G401 (cell line): ENCODE measurements at regions not wholly inside any gene's neighbourhood (a gene's known extent, or its start where the extent isn't known, plus 50 kb on each side); places are given as distances from the start of the nearest gene placed in this dataset.
"Not testable (repeated sequence)": the region's sequence is repeated elsewhere in the genome, so short reads cannot be mapped to it uniquely, and the experiment has no call there.

Source experiments
- DNase-seq: peaks from one replicate; pipeline ENCODE4 v3.0.0-alpha.2; 2015; ENCODE audit warnings: low spot score
- in situ Hi-C: cut with HindIII; loops from 2 replicates; pipeline ENCODE4 v1.10.0; 2016; ENCODE audit warnings: low sequenced_read_pairs, mixed read lengths

DNA sequence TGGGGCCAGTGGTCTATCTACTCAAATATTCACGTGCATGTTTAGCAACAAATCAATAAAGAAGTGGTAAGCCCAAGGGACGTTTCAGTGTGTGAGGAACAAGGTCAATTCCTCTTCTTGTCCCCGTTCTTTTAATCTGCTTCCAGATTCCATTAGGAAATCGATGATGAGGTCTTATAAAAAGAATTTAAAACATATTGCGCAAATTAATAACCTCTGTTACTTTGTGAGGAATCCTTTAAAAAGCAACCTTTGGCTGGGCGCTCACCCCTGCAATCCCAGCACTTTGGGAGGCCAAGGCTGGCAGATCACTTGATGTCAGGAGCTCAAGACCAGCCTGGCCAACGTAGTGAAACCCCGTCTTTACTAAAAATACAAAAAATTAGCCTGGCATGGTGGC lies 113.0 kb upstream of the TMPRSS2 start:
- DNase-seq, result no peak
- in situ Hi-C loops, result no loop called here

DNA sequence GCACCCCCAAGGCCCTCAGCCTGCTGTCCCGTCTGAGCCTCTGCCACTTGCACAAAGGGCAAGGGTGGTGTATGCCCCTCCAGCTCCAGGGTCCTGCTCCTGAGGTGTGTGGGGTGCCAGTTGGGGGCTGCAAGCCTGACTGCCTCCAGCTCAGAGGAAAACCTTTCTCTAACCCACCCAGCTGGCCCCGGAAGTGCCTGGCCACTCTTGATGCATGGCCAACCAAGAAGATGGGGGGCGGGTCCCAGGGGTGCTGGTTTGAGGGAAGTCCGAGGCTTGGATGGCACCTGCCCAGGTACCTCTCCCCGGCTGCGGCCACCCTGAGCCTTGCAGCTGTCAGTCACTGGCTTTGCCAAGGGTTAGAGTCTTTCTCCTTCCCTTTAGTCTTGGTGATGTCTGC lies 112.6 kb upstream of the TMPRSS2 start:
- in situ Hi-C loops, result no loop called here
- no peak for DNase-seq

DNA sequence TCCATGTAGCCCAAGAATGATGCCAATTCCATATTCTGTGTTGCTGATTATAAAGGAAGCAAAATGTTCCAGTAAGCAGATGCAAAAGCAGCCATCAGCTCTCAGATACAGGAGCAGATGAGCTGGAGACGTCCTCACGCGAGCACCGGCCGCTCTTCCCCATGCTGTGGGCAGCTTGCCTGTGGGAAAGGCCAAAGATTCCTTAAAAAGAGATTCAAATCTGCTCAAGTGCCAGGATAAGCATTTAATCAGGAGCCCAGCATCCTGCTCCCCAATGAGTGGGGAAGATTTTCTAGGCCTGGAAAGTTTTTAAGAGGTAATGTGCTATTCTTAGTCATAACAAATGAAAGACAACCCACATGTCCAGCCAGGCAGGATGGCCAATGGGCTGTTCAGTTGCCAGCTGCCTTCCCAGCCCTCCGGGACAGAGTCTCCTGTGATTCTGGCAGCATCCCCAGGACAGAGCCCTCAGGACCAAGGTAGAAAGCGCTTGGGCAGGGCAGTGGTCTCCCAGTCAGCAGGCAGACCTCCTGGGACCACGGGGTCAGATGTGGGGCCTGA lies 108.2 kb upstream of the TMPRSS2 start:
- in situ Hi-C loops, result no loop called here
- DNase-seq, result no peak

DNA sequence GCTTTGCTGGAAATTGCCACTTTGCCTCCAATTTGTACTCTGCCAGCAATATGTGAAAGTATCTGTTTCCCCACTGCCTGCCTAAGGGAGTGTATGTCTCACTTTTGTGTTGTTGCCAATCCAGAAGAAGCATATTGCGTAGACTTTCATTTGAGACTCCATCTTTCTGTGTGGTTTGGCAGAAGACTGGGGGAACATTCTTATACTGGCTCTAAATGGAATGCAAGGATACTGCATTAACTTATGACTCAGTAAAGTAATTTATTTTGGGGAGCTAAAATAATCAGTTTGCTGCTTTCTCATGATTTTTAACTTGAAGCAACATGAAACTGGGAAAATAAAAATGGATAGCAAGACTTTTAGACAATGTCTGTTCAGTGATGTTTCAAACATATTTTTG lies 107.7 kb upstream of the TMPRSS2 start:
- in situ Hi-C loops, result no loop called here

DNA sequence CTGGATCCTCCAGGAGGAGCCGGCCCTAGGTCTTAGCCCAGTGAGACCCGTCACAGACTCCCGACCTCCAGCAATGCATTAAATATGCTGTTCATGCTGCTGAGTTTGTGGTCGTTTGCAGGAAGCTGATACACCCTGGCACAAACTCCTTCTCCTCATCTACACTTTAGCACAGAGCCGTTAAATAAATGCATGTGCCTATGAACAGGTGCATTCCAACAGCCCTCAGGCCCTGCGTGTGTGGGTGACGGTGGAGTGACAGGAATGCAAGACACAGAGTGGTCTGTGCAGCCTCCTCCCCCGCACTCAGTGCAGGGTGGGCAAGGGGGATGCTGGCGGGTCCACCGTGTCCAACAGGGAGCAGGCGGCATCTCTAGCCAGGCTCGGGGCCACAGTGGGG lies 106.6 kb upstream of the TMPRSS2 start:
- DNase-seq, result no peak
- in situ Hi-C loops, result no loop called here

More for the DNA sequence above, 107.7 kb upstream of the TMPRSS2 start:
- DNase-seq, result no peak

DNA sequence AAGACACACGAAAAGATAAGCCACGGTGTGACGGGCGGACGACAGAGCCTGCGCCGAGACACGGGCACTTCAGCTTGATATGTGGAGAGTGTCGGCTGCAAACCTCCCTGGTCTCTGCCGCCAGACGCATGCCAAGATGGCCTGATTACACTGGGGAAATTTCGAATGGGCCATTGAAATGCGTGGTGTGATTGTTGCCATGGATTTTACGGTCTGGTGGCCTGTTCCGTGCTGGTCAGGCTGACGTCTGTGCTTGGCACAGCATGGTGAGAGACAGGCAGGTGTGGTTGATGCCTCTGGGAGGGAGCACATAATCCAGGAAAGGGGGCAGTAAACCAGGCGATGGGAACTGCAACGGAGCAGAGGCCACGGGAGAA lies 105.6 kb upstream of the TMPRSS2 start:
- no peak for DNase-seq
- in situ Hi-C loops, result no loop called here

DNA sequence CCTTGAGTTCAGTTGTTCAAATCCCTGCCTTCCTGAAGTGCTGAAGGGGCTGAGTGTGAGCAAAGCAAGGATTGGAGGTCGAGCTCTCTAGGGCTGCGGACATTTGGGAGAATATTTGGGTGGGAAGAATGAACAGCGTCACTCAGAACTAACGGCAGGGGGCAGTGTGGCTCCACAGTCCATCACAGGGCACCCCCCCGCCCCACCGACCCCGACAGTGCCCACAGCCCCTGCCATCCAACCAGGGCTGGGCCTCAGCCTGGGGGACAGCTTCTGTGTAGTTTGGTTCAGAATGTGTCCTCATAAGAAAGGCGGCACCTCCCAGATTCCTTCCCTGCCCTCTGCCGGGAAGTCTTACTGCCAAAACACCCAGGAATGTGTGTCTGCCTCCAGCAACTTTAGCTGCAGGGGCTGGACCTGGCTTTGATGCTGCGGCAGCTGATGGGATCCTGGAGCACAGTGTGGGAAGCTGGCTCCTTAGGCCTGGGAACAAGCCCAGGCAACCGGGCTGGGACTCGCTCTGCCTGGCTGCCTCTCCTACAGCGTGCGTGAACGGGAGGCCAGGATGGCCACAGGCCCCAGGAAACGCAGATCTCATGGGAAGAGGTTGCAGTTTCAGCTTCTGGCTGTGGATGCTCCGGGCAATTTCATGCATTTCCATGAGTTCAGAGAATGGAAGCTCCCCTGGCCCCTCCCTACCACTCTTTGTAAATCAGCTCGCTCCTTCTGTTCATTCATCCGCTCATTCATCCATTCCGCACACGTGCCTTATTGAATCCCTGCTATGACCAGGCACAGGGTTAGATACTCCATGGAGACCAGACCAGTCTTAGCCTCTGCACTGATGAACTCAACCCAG lies 104.9 kb upstream of the TMPRSS2 start:
- peak; percentile 25 for DNase-seq
- in situ Hi-C loops, result no loop called here

DNA sequence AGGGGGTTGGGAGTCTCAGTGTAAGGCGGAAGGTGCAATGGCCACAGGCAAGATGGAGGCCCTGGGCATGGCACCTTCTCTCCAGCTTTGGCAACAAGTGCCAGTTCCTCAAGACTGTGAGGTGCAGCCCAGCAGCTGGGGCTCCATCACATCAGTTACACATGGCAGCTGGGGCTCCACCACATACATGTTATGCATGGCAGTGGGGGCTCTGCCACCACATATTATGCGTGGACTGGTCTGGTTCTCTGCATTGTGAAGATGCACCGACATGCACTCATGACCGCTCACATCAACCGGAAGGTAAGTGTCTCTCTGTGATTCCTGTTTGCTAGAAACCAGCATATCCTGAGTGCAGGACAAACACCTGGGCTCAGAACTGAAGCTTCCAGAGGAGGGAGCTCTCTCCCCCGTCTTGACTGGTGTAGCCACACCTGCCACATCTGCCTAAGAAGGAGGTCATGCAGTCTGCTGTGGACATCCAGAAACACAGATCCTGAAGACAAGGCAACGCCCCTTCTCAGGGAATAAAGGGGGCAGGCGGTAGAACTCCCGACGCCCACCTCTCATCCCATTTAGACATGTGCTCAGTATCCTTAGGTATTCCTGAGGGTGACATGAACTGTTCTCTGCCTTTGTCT lies 104.1 kb upstream of the TMPRSS2 start:
- DNase-seq, result no peak

DNA sequence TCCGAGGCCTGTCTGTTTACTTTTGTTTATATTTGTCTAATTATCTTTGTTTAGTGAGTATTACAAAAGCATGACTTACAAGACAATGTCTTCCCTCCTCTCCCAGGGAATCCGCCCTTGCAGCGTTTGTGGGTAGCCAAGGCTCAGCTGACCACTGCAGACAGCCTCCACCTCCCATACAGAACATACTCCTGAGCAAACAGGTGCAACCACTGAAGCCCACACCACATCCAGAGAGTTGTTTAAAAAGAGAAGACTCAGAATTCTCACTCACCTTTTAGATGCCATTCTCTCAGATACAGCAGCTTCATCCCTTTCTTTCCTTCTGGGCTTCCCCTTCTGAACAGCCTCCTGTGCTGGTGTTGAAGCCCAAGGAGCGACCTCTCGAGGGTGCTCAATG lies 103.5 kb upstream of the TMPRSS2 start:
- DNase-seq, result no peak
- in situ Hi-C loops, result no loop called here

More for the DNA sequence above, 104.1 kb upstream of the TMPRSS2 start:
- in situ Hi-C loops, result no loop called here

DNA sequence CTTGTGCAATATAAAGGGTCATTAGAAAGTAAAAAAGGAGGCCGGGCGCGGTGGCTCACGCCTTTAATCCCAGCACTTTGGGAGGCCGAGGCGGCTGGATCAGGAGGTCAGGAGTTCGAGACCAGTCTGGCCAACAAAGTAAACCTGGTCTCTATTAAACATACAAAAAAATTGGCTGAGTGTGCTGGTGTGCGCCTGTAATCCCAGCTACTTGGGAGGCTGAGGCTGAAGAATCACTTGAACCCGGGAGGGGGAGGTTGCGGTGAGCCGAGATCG lies 102.8 kb upstream of the TMPRSS2 start:
- in situ Hi-C loops, DNase-seq: not testable (repeated sequence)

DNA sequence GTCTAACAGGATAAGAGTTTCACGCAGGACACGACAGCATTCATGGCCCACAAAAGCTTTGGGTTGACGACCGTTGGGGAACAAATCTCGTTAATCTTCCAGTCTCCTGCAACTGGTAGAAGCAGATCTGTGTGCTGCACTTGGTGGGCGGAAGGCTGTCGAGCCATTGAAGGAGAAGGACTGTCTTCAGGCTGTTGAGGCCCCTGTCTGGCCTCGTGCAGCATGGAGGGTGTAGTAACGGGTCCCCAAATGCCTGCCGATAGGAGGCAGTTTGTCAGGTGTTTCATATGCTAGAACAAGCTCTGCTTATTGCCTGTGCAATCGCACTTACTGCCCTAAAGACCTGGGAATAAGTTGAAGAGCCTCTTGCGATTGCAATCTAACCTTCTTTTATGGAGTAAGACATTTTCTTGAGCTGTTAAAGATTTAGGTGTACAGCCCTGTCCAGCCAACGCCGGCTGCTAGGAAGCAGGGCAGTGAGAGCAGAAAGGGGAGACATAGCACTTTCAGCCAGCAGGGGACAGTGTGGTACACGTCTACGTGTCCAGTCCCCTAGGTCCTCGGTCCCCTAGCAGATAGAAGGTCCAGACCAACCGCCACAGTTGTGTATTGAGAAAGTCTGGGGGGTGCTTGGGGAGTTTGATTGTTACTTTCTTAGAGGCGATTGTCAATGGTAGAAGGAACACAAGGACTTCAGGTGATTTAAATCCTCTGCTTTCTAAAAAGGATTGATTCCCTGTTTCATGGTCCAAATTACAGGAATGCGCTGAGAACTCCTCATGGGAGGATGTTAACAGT lies 102.3 kb upstream of the TMPRSS2 start:
- peak; percentile 12 for DNase-seq
- in situ Hi-C loops, result no loop called here

DNA sequence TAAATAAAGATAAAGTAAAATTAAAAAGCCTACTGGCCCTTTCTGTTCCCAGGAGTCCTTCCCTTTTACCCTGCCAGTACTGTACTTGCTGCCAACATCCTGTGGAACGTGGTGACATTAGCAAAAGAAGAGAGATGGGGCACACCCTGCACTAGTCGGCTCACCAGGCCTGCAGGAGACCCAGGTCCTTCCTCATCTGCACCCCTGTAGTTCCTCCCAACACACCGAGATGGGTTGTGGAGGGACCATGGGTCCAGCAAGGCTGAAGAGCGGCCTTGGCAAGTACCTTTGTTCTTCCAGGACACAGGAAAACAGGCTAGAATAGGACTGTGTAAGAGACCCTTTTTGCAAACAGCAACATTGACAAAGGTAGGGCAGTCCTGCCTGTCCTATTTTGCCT lies 98.7 kb upstream of the TMPRSS2 start:
- in situ Hi-C loops, result no loop called here
- no peak for DNase-seq

DNA sequence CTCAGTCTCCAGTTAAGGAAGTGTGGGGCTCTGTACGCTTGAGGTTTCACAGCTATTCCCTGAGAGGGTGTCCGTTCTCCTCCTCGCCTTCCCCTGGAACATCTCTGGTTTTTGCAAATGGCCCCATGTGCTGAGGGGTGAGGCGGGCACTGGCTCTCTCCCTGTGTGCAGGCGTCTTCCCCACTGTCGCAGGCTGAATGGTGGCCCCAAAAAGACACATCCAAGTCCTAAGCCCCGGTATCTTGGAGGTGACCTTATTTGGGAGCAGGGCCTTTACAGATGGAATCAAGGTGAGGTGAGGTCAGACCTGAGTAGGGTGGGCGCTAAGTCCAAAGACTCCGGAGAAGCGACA lies 98.0 kb upstream of the TMPRSS2 start:
- in situ Hi-C loops, result no loop called here

DNA sequence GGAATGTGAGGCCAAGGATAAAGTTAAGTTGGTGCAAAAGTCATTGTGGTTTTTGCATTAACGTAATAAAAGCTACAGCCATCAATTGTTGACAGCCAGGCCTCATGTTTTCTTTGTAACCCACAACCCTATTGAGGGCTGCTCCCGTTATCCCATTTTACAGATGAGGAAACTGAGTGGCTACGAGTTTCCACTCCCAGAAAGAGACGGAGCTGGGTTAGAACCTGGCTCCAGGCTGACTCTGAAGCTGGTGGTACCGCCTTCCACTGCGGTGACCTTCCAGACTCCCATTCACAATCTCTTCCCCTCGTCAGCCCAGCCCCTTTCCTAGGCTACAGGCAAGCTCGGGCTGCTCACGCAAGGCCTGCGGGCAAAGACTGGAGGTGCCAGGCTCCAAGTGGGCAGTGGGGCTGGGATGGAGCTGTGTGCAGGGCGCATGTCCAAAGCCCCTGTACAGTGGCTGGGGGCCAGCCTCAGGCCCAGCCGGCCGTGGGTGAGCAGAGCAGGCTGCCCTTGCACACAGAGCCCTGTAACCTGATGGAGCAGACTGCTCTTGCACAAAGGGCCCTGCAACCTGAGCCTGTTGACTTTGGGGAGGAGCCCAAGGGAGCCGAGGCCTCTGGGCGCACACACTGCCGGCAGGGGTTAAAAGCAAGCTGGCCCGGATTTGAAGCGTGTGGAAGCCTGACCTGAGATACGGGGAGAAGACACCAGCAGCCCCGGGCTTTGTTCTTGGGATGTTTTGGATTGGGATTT lies 97.4 kb upstream of the TMPRSS2 start:
- no peak for DNase-seq
- in situ Hi-C loops, result no loop called here

More for the DNA sequence above, 98.0 kb upstream of the TMPRSS2 start:
- no peak for DNase-seq

DNA sequence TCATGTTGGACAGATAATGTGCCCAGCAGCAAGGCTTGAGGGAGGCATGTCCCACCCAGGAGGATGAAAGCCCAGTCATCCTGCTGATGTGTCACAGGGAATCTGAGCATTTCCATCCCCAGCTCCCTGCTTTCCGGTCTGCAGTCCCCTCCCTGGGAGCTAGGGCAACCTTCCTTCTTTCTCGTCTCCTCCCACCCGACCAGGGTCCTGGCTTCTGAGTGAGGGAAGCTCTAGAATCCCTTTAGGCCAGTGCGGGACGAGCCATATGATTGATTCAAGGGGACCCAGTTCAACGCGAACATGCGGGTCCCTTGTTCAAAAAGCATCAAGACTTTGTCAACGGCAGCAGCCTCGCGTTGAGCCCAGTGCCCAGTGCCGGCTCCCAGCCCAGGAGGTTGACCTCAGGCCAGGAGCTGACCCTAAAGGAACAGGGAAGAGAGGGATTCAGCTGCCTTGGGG lies 96.7 kb upstream of the TMPRSS2 start:
- in situ Hi-C loops, result no loop called here

DNA sequence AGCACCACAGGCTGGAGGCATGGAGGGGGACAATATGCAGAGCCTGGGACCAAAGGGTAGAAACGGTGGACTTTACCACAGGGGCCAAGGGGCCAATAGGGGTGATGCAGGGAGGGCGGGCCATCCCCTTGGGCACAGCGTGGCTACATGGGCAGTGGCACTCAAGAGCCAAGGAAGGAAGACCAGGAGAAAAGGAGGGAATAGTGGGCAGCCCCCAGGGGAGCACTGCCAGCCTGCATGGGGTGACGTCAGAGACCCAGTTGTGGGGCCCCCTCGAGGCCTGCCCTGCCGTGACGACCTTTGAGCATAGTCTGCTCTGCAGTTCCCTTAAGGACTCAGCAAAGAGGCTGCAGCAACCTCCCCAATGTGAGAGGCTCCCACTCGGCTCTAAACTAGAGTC lies 95.5 kb upstream of the TMPRSS2 start:
- in situ Hi-C loops, result no loop called here

More for the DNA sequence above, 96.7 kb upstream of the TMPRSS2 start:
- DNase-seq, result no peak

DNA sequence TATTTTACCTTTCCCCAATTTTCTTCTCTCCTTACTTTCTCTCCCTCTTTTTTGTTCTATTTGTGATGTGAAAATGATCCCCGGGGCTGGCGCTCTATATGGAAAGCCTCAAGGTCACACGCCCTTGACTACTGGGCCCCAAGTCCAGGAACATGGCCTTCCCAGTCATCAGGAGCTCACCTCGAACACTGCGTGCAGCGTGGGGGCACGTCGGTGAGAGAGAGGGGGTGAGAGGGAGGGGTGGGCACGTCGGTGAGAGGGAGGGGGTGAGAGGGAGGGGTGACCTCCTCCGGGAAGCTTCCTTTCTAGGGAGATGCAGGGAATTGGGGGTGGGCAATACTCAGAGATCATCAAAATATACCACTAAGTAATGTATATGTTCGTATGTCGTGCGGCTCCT lies 94.6 kb upstream of the TMPRSS2 start:
- in situ Hi-C loops, result no loop called here
- no peak for DNase-seq

More for the DNA sequence above, 95.5 kb upstream of the TMPRSS2 start:
- DNase-seq, result no peak

DNA sequence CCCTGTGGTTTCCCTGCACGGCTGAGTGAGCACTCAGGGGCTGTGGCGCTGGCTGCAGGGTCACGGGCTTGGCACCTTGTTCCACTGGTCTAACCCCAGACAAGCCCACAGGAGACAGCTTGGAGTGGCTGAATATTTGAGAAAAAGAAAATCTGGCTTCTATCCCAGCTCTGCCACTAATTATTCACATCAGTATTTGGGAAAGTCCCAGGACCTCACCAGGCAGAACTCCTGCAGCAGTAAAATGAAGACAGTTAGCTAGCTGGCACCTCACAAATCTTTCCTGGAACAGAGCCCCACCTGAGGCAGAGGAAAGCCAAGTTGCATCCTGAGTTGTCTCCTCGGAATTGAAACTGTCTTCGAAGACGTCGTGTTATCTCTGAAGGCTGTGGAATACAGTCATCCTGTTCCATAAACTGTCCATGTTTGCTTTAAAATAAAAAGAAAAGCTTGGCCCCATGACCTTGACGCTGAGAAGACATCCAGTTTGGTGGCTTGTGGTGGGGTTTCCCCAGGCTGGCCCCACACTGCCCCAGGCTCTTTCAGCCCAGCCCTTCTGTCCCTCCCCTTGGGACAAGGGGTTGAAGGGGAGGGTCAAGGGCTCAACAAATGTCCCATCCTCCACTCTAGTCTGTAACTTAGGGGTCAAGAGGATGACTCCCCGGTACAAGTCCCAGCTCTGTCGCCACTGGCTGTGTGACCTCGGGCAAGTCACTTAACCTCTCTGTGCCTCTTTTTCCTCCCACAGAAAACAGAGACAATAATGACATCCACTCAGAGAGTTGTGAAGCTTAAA lies 93.8 kb upstream of the TMPRSS2 start:
- no peak for DNase-seq
- in situ Hi-C loops, result no loop called here
